Jurkat, Clone E6-1 (cell line): ENCODE measurements at regions not wholly inside any gene's neighbourhood (a gene's known extent, or its start where the extent isn't known, plus 50 kb on each side); places are given as distances from the start of the nearest gene placed in this dataset.

Experiments
- DNase-seq: peaks from one replicate; pipeline ENCODE4 v3.0.0-alpha.2; 2011; ENCODE audit warnings: low read depth, low spot score
- H3K4me3 ChIP-seq: 2 replicates; pipeline ENCODE4 v1.5.1; 2011; ENCODE audit warnings: mild to moderate bottlenecking, low read length, control low read depth, moderate library complexity

DNA sequence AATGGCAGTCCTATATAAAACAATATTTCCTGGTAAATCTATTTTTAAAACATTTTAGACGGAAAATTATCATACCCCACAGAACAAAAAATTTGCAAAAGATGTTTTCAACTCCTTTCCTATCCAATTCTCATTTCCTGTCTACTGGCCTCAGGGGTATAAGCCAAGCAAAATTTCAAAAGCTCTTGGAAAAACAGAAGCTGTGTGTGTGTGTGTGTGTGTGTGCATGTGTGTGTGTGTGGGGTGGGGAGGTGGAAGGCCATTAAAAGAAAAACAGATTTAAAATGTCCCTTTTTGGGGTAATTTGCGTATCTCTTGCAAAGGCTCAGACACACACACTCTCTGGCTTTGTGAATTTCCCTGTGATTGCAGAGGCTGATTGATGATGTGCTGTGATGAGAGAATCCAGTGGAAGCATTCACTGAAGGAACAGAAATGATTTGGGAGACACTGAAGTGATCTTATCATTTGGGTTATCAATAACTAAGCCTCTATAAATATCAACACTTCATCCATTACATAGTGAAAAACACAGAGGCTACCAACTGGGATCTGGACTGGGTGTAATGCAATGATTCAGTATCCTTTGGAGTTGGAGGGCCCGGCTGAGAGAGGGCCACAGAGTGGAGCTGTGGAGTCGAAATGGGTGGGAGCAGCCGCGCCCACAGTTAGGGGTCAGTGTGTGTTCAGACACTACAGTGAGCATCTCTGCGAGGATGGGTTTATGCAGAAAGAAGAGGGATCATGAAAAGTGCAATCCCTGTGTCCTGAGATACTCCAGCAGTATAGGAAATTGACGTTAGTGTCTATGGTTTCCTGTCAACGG, 106.8 kb upstream of the PREP start:
- no peak for DNase-seq
- no peak overlapping the region for H3K4me3 ChIP-seq

DNA sequence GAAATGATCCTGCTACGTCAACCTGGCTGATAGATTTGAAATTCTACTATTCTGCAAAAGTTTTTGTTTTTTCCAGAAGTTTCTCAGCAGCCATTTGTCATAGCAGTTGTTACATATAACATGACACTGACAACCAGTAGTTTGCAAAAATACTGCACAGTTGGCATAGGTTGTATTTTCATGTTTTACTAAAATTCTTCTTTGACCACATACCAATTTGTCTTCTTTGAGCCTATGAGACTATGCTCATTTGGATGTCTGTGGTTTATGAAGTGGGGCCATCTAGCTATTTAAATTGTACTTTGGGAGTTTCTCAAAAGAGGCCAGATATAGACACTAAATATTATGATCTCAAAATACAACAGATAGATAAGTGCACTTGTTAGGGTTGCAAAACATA, 104.9 kb upstream of the PREP start:
- H3K4me3 ChIP-seq: no peak overlapping the region
- DNase-seq: no peak

DNA sequence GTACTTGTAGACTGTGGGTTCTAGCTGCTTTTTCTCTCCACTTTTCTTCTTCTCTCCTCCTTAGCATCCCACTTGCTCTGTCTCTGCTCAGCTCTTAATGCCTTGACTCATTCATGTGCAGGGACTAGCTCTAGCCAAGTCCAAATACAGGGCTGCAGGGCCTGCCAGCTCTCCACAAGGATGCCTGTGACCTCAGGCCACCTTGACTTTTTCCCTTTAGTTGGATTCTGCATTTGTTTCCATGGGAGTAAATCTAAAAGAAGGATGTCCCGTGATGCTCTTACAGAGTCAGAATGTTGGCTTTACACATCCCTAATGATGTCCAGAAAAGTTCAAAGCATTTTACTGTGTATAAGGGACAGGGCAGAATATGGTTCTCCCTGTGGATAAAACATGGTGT, 101.8 kb upstream of the PREP start:
- DNase-seq: no peak
- H3K4me3 ChIP-seq: no peak overlapping the region

DNA sequence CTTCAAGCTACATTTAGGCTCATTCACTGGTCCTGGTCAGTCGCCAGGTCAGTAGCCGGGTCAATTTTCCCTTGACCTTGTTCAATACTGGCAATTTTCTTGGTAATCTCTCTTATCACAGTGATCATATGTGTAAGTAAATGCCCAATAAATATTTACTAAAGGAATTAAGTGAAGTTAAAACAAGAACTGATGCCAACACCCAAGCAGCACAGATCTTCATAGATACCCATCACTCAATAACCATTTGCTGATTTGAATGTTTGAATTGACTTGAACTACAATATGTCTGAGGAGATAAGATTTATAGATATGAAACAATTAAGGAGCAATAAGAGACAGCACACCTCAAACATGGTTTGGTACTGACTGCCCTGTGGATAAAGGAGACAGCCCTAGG, 100.8 kb upstream of the PREP start:
- DNase-seq: no peak
- H3K4me3 ChIP-seq: no peak overlapping the region

DNA sequence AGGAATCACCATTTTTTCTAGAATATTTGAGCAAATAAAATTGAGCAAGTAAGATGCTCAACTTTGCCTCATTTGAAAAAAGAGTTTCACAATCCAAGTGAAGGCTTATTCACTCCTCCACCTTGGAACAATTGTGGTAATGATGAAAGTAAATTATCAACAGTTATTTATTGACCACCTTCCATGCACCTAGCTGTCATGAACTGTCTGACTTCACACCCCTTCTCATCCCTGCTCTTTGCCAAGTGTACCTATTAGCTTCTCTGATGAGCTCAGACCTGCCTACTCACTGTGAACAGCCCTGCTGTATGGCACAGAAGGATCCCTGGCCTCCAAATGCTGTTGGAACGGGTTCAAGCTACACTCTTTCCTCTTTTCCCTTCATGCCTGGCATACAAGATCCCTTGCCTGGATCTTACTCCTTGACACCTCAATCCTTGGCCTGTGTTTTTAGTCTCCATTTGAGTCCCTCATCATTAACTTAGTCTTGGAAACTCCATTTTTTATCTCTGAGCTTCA, 99.0 kb upstream of the PREP start:
- H3K4me3 ChIP-seq: no peak overlapping the region
- DNase-seq: no peak

DNA sequence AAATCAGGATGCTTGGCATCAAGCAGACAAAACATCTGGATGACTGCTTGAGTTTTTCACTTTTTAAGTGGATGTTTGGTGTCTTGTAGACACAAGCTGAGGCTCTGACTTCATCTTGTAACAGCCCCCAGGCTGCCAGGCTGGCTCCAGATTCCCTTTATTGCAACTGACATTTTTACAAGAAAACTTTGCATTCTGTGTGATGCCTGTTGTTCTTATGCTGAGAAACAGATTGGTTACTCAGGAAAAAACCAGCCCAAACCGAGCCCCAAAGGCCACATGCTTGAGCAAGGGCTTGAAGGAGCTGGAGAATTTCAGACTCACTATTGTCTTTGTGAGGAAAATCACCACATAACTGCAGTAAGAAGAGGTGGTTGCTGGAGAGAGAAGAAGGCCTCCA, 98.4 kb upstream of the PREP start:
- no peak overlapping the region for H3K4me3 ChIP-seq
- no peak for DNase-seq

DNA sequence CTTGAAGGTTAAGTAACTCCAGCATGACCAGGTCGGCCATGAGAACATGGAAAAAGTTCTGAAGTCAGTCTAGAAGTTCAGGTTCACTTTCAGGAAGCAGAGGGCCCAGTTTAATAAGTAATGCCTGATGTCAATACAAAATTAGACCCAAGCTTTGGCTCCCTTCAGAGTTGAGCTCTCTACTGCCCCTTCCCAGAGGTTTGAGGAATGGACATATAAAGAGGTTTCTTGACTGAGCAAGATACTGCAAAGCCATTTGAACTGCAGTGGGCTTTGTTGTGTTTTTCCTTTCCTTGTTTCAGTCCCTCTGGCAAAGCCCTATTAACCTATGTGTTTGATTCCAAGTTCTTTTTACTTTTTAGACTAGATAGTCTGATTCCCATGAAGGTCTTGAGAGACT, 97.8 kb upstream of the PREP start:
- no peak for DNase-seq
- no peak overlapping the region for H3K4me3 ChIP-seq

DNA sequence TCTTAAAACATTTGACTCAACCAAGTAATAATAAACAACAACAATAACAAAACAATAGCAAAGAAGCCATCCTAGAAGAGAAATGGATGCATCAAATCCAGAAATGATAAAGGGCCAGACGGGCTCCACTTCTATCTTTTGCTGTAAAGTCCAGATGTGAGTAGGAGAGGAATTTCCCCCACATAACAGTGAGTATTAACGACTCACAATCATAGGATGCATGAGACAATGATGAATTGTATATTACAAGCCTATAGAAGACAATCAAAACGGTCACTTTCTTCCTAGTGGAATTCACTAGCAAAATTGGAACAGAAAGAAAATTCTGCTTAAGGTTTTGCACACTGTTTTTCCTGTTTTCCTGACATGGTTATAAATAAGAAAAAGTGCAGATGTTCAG, 97.0 kb upstream of the PREP start:
- DNase-seq: no peak

DNA sequence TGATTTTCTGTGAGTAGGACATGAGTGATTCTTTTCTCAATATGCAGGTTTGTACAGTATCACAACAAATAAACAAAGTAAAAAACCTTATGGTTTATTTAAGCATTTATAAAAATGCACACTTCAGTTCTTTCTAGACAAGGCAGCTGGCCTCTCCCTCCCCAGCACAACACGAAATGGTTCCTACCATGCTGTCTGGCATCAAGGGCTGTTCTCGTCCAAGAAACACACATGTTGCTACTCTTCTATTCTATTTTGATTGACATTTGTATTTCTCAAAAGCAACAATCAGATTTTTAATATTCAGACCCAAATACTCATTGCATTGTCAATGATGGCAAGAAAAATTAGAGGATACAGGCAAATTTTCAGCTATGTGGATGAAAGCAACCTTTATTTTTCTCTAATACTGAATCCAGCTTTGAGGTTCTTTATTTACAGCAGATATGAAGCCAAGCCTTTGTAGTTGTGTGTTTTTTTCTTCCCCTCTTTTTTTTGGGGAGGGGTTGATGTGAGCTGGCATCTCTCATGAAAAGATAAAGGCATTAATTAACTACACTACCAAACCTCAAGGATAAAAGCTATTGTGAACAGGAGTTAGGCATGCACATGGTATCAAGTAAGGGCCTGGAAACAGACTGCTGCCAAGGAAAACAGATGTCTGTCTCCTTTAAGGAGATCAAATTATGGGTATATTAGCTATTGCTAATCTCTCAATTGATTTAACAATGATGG, 96.4 kb upstream of the PREP start:
- no peak overlapping the region for H3K4me3 ChIP-seq
- no peak for DNase-seq

More for the DNA sequence above, 97.0 kb upstream of the PREP start:
- no peak overlapping the region for H3K4me3 ChIP-seq

DNA sequence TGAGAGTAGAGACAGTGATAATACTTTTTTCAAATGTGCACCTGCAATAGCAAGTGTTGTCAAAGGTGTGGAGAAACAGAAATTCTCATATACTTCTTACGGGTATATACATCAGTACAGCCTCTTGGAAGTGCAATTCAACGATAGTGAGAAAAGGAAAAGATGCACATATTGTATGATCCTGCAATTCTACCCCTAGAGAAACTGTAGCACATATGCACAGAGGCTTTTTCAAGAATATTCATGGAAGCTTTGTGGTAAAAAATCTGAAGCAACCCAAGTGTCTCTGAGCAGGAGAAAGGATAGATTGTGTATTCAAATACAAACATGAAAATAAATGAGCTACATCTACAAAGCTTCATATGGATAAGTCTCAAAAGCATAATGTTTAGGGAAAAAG, 94.7 kb upstream of the PREP start:
- no peak overlapping the region for H3K4me3 ChIP-seq
- DNase-seq: no peak

DNA sequence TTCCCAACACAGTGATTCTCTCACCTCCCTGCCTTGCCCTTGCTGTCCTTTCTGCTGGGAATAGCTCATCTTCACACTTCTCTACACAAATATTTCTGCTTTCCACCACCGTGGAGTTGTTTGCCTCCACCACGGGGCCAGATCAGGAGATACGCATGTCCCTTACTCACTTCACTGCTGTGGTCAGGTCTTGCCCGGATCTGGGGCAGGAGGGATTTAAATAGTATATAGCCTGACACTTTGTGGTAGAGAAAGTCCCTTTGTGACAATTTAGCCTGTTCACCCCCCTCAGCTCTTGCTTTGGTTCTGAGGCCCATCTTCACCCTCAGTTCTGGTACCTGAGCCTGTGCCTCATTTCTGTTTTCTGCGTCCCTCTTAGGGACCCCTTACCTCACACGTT, 92.6 kb upstream of the PREP start:
- DNase-seq: no peak
- H3K4me3 ChIP-seq: no peak overlapping the region

DNA sequence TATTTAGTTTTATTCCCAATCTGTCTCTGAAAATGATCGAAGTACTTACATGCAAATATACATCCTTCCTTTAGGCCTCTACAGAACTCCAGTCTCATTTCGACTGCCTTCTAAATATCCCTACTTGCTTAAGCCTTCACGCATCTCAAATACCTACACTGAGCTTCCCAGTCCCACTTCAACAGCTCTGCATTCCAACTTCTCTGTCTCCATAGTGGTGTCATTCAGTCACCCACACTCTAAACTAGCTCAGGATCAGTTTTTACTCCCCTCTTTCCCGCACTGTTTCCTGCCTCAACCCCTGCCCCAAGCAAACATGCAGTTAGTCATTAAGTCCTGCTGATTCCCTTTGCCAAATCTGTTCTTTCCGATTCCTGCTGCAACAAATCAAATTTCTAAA, 91.8 kb upstream of the PREP start:
- DNase-seq: no peak
- H3K4me3 ChIP-seq: no peak overlapping the region

DNA sequence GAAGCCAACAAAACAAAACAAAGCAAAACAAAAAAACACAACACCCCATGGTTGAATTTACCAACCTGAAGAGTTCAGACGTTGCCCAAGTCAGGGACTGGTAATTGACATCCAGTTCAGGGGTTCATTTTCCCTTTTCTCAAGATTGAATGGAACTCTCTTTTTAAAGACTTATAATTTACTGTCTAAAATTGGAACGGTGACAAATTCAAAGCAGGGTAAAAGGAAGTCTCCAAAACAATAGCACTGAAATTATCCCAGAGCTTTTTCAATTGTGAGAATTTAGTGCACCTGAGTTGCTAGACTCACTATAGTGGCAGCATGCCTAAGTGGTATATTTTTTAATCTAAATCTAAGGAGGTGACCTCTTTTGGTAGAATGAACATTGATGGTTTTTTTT, 90.9 kb upstream of the PREP start:
- no peak for DNase-seq
- no peak overlapping the region for H3K4me3 ChIP-seq

DNA sequence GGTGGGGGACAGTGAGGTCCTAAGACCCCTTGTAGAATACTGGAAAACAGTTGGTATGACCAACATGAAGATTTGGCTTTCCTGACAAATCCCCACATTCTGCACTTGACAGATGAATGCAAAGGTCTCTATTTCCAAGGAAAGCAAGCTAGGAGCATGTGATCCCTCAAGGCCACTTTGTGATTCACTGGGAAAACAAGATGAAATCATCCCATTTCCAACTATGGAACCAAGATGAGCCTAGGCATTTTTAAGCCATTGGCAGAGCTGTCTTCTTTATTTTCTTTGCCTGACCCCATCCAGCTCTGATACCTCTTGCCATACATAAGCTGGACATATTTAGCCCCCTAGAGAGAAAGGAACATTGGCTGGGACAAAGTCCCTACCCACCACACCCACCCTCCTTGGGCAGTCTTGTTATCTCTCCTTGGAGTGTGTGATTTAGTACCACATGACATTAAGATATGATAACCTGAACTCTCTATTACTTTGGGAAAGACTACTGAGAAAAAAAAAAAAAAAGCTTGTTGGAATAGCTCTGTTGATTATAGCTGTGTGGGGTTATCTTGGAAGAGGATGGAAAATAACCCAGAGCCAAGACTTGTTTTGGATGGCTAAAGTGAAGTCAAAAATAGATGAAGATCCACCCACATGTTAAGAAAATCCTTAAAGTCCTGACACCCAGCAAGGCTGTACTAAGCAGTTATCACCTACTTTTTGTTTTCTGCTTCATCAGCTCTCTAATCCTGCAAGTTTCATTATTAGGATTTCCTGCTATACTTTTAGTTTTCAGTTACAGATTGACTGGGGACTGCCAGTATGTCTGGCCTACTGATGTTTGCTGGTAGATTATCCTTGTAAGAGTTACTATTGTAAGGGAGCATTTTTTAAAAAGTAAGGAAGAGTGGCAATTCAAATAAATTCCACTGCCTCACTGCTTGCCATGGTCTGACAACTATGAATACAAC, 90.1 kb upstream of the PREP start:
- H3K4me3 ChIP-seq: no peak overlapping the region

DNA sequence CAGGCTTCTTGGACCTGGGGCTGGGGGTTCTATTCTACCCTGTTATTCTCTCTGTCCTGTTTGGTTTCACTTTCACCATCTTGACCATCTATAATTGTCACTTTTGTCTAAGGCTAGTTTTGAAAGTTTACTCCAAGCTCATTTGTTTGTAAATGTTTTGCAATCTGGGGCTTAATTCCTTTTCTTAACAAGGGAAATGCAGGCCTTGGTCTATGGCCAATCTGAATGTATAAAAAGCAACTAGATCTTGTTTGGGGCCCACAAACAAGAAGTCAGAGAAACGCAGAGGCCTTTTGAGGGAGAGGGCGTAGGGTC, 86.3 kb upstream of the PREP start:
- no peak overlapping the region for H3K4me3 ChIP-seq
- no peak for DNase-seq

More for the DNA sequence above, 90.1 kb upstream of the PREP start:
- DNase-seq: no peak

DNA sequence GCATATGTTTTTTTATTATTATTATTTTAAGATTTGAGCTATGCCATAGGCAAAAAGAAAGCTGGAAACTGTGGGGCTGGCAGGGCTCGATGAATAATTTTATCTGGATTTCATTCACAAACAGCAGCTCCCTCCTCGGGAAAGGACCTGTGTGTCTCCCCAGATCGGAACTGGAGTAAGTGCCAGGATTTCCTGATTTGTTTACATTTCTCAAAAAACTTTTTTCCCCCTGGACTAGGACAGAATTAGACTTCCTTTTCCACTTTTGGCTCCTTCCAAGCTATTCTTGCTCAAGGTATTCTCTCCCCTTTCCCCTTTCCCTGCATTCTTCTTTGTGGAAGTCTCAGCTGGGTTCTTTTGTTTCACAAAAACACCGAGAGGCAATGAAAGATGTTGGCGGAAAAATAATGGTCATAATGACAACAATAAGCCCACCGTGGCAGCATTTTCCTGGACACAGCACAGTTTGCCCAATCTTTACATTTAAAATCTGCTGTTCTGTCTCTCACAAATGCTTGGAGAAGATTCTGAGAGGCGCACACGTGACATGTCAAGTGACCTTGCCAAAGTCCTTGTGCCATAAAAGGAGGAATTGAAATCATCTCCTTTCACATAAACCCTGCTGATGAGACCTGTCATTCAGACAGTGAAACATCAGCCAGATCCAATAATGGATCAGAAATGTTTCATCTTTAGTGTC, 85.8 kb upstream of the PREP start:
- DNase-seq: no peak
- H3K4me3 ChIP-seq: no peak overlapping the region

DNA sequence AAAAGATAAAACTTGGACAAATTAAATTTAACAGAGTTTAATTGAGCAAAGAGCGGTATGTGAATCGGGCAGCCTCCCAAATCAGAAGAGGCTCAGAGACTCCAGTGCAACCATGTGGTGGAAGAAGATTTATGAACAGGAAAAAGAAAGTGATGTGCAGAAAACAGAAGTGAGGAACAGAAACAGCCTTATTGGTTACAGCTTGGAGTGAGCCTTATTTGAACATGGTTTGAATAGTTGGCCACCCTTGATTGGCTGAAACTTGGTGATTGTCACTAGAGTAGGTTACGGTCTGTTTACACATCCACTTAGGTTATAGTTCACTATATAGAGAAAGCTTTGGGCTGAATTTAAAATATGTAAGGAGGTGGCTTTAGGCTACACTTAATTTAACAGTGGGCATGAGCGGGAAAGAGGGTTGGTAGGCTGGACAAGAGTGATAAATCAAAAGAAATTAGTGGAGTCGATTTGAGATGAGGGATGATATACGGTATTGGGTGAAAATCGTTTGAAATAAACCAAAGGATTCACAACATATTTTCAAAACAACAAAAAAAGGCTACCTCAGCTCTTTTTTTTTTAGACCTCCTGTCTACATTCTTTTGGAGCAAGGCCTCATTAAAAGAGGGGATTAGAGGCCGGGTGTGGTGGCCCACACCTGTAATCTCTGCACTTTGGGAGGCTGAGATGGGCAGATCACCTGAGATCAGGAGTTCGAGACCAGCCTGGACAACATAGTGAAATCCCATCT, 84.3 kb upstream of the PREP start:
- H3K4me3 ChIP-seq: no peak overlapping the region
- DNase-seq: no peak

DNA sequence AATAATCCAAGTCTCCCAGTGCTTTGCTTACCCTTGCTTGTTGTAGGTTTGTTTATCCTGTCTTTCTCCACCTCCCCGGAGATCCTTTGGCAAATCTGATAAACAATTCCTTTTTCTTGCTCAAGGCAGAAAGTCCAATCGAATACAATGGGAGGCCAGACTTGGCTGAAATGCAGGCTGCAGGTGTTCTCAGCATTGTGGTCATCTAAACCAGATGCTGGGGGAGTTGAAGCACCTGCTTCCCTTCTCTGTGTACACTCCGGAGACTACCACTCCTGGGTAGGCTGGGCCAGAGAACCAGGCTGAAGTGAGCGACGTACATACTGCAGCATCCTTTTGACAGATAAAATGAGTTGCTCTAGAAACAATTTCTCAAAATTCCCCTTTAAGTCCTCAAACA, 82.6 kb upstream of the PREP start:
- DNase-seq: no peak
- H3K4me3 ChIP-seq: no peak overlapping the region
